ENCODE measurements at regions not wholly inside any gene's neighbourhood (a gene's known extent, or its start where the extent isn't known, plus 50 kb on each side); places are given as distances from the start of the nearest gene placed in this dataset.

DNA sequence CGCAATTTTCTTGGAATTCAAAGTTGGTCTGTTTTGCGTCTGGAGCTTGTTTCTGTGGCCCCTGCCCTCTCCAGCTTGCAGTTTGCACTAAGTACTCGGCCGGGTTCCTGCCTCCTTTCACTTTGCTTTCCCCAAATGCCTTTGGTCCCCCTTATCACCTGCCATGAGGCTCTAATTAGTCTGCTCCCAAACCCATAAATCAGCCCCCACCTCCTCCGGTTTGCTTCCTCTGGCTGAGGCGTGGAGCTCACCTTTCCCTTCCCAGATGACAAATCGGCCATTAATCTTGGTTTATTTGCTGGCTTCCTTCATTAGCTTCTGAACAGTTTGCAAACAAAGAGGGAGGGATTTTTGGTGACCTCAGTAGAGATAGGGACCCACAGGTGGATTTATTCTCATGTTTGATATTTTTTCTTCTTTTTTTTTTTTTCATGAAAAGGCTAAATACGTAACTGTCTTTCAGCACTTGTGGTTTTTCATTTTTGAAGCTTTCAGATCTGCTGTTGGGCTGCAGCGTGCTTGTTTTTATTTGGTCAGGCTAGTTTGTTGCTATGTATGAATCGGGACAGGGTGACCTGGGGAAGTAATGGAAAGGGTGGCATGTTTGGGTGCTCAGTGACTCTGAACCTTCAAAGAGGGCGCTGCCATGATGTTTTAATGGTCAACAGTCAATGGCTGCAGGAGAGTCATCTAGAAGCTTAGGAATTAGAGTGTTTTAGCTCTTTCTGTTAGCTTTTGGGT is 121.7 kb upstream of the JAG1 start:
- Histone ChIP-seq H3K27me3 (replicated peaks; ENCODE audit: insufficient read depth, low read length) (no peaks in the 10 kb centered on the region), H3K4me1 (ENCODE audit: low read length) (no peaks in the 10 kb centered on the region), H3K36me3 (replicated peaks; ENCODE audit: insufficient read depth, low read length) (no peaks in the 10 kb centered on the region), H3K9ac (ENCODE audit: low read length) (no peak overlapping the region), H4K20me1 (ENCODE audit: insufficient read depth, low read length) (no peaks in the 10 kb centered on the region), H3K9me2 (replicated peaks; ENCODE audit: insufficient read depth, low read length) (no peaks in the 10 kb centered on the region), H3K4me3 (ENCODE audit: low read length) (no peak overlapping the region), H3K4me2 (ENCODE audit: low read depth, low read length) (no peak overlapping the region), H3K79me2 (ENCODE audit: low read length) (no peaks in the 10 kb centered on the region), H2AFZ (ENCODE audit: low read length) (no peak overlapping the region), H3F3A (ENCODE audit: insufficient read depth, low read length) (no peaks in the 10 kb centered on the region), H3K27ac (ENCODE audit: low read length) (no peak overlapping the region), H3K9me3 (replicated peaks; ENCODE audit: insufficient read depth, low read length) (no peaks in the 10 kb centered on the region)
- TF ChIP-seq EZH2 (optimal IDR thresholded peaks at IDR 0.05; ENCODE audit: low read depth, low read length) (no peak), EZH2phosphoT487 (IDR thresholded peaks at IDR 0.05; ENCODE audit: low read length) (no peak)
- TF ChIP-seq, protein P1, sequence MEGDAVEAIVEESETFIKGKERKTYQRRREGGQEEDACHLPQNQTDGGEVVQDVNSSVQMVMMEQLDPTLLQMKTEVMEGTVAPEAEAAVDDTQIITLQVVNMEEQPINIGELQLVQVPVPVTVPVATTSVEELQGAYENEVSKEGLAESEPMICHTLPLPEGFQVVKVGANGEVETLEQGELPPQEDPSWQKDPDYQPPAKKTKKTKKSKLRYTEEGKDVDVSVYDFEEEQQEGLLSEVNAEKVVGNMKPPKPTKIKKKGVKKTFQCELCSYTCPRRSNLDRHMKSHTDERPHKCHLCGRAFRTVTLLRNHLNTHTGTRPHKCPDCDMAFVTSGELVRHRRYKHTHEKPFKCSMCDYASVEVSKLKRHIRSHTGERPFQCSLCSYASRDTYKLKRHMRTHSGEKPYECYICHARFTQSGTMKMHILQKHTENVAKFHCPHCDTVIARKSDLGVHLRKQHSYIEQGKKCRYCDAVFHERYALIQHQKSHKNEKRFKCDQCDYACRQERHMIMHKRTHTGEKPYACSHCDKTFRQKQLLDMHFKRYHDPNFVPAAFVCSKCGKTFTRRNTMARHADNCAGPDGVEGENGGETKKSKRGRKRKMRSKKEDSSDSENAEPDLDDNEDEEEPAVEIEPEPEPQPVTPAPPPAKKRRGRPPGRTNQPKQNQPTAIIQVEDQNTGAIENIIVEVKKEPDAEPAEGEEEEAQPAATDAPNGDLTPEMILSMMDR (IDR thresholded peaks at IDR 0.05; ENCODE audit: low read length) = no peak
- DNase-seq = no peak

DNA sequence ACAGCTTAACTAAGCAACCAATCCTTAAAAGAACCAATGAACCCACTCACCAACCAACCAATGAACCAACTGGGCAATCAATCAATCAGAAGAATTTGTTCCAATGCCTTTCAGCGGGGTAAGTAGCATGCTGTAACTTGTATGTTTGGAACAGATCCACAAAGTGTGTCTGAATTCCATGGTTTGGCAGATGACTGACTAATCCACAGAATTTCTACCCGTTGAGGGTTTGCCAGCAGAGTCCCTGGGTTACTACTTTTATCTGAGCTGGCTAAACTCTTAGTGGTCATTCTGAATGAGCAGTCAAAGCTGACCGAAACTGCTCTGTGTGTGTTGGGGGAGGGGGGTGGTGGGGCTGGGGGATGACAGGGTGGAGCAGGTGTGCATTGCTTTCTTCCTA is 125.0 kb upstream of the JAG1 start:
- H3K36me3 ChIP-seq (replicated peaks; ENCODE audit: insufficient read depth, low read length) = no peaks in the 10 kb centered on the region
- no peaks in the 10 kb centered on the region for H3F3A ChIP-seq (ENCODE audit: insufficient read depth, low read length)
- H4K20me1 ChIP-seq (ENCODE audit: insufficient read depth, low read length) = no peaks in the 10 kb centered on the region
- H3K79me2 ChIP-seq (ENCODE audit: low read length) = no peaks in the 10 kb centered on the region
- H3K4me3 ChIP-seq (ENCODE audit: low read length) = no peak overlapping the region
- H3K9me3 ChIP-seq (replicated peaks; ENCODE audit: insufficient read depth, low read length) = no peaks in the 10 kb centered on the region
- no peaks in the 10 kb centered on the region for H3K9me2 ChIP-seq (replicated peaks; ENCODE audit: insufficient read depth, low read length)
- DNase-seq = no peak
- no peak overlapping the region for H3K4me2 ChIP-seq (ENCODE audit: low read depth, low read length)
- H3K9ac ChIP-seq (ENCODE audit: low read length) = no peak overlapping the region
- no peak overlapping the region for H2AFZ ChIP-seq (ENCODE audit: low read length)
- TF ChIP-seq, protein P1 (IDR thresholded peaks at IDR 0.05; ENCODE audit: low read length) = no peak
- TF ChIP-seq EZH2phosphoT487 (IDR thresholded peaks at IDR 0.05; ENCODE audit: low read length) = no peak
- no peak for TF ChIP-seq EZH2 (optimal IDR thresholded peaks at IDR 0.05; ENCODE audit: low read depth, low read length)
- H3K27me3 ChIP-seq (replicated peaks; ENCODE audit: insufficient read depth, low read length) = no peaks in the 10 kb centered on the region
- H3K27ac ChIP-seq (ENCODE audit: low read length) = no peak overlapping the region
- H3K4me1 ChIP-seq (ENCODE audit: low read length) = no peaks in the 10 kb centered on the region

DNA sequence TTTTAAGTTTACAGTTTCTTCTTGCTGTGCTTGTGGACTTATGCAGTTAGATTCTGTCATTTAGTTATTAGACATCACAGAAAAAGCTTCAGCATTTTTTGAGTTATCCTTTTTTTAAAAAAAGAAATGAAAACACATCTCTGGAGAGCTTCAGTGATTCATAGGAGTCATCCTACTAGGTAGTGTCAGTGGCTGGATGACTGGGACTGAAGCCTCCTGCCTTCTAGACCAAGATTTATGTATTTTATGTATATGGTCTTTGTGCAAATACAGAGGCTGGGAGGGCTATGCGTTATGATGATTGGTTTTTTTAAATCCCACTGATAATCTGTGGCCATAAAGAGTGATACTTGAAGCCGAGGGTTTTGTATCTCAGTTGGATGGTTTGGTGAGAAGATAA is 125.9 kb upstream of the JAG1 start:
- no peaks in the 10 kb centered on the region for H3K27me3 ChIP-seq (replicated peaks; ENCODE audit: insufficient read depth, low read length)
- H3K36me3 ChIP-seq (replicated peaks; ENCODE audit: insufficient read depth, low read length) = no peaks in the 10 kb centered on the region
- H3K27ac ChIP-seq (ENCODE audit: low read length) = no peak overlapping the region
- no peaks in the 10 kb centered on the region for H3K9me2 ChIP-seq (replicated peaks; ENCODE audit: insufficient read depth, low read length)
- H3K79me2 ChIP-seq (ENCODE audit: low read length) = no peaks in the 10 kb centered on the region
- no peak overlapping the region for H3K9ac ChIP-seq (ENCODE audit: low read length)
- H3K4me1 ChIP-seq (ENCODE audit: low read length) = no peaks in the 10 kb centered on the region
- no peaks in the 10 kb centered on the region for H4K20me1 ChIP-seq (ENCODE audit: insufficient read depth, low read length)
- TF ChIP-seq, protein P1 (IDR thresholded peaks at IDR 0.05; ENCODE audit: low read length) = no peak
- TF ChIP-seq EZH2 (optimal IDR thresholded peaks at IDR 0.05; ENCODE audit: low read depth, low read length) = no peak
- TF ChIP-seq EZH2phosphoT487 (IDR thresholded peaks at IDR 0.05; ENCODE audit: low read length) = no peak
- no peaks in the 10 kb centered on the region for H3K9me3 ChIP-seq (replicated peaks; ENCODE audit: insufficient read depth, low read length)
- no peaks in the 10 kb centered on the region for H3F3A ChIP-seq (ENCODE audit: insufficient read depth, low read length)
- H2AFZ ChIP-seq (ENCODE audit: low read length) = no peak overlapping the region
- no peak overlapping the region for H3K4me2 ChIP-seq (ENCODE audit: low read depth, low read length)
- no peak overlapping the region for H3K4me3 ChIP-seq (ENCODE audit: low read length)
- DNase-seq = no peak
